WTC11 (cell line): ENCODE measurements at regions not wholly inside any gene's neighbourhood (a gene's known extent, or its start where the extent isn't known, plus 50 kb on each side); places are given as distances from the start of the nearest gene placed in this dataset.

Experiments used
- TF ChIP-seq, protein P1 (sequence below): sonication (generic); formaldehyde crosslinking; IDR thresholded peaks from 2 replicates; pipeline ENCODE4 v1.8.1; 2022; ENCODE audit warnings: low read depth, mild to moderate bottlenecking, moderate library complexity, missing genetic modification reagents, borderline replicate concordance
- TF ChIP-seq, protein P2 (sequence below): fragments of 200-600 bp; IDR thresholded peaks from 2 replicates; pipeline ENCODE4 v1.8.0; 2022; ENCODE audit warnings: antibody characterized with exemption

DNA sequence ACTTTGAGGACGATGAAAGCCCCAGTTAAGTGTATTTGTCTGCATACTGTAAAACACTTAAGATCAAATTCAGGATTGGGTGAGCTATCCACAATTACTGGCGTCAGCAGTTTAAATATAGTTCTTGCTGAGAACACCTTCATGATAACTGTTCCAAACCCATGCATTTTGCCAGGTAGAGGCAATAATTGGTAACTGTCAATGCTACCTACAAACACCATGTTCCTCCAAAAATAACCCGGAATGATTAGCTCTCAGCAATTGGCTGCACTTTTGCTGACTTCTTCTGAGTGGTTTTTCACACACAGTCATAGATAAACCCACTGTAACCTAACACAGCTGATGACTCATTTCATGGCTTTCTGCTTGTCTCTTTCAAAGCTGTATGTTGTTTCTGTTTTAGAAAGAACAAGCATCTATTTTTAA is 1358.6 kb upstream of the GJE1 start:
- TF ChIP-seq, protein P1, sequence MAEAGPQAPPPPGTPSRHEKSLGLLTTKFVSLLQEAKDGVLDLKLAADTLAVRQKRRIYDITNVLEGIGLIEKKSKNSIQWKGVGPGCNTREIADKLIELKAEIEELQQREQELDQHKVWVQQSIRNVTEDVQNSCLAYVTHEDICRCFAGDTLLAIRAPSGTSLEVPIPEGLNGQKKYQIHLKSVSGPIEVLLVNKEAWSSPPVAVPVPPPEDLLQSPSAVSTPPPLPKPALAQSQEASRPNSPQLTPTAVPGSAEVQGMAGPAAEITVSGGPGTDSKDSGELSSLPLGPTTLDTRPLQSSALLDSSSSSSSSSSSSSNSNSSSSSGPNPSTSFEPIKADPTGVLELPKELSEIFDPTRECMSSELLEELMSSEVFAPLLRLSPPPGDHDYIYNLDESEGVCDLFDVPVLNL (CRISPR knock-in tag): no peak
- TF ChIP-seq, protein P2, sequence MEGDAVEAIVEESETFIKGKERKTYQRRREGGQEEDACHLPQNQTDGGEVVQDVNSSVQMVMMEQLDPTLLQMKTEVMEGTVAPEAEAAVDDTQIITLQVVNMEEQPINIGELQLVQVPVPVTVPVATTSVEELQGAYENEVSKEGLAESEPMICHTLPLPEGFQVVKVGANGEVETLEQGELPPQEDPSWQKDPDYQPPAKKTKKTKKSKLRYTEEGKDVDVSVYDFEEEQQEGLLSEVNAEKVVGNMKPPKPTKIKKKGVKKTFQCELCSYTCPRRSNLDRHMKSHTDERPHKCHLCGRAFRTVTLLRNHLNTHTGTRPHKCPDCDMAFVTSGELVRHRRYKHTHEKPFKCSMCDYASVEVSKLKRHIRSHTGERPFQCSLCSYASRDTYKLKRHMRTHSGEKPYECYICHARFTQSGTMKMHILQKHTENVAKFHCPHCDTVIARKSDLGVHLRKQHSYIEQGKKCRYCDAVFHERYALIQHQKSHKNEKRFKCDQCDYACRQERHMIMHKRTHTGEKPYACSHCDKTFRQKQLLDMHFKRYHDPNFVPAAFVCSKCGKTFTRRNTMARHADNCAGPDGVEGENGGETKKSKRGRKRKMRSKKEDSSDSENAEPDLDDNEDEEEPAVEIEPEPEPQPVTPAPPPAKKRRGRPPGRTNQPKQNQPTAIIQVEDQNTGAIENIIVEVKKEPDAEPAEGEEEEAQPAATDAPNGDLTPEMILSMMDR: no peak
